SK-N-SH (cell line): ENCODE measurements at regions not wholly inside any gene's neighbourhood (a gene's known extent, or its start where the extent isn't known, plus 50 kb on each side); places are given as distances from the start of the nearest gene placed in this dataset.

Source experiments
- EP300 ChIP-seq, 2 experiments: IDR thresholded peaks; 2 replicates each; pipeline versions ENCODE4 v1.4.0 to v1.6.1; 2012; ENCODE audit warnings: borderline replicate concordance in 1 of 2, low read depth in 1 of 2, low read length in 1 of 2
- JUND ChIP-seq: IDR thresholded peaks from 2 replicates; pipeline ENCODE4 v1.4.0; 2012
- POLR2AphosphoS5 ChIP-seq: IDR thresholded peaks from 2 replicates; pipeline ENCODE4 v1.6.1; 2012; ENCODE audit warnings: low read depth, low read length
- TF ChIP-seq, protein P1 (sequence below): fragments of 200-600 bp; sonication (generic); IDR thresholded peaks from 2 replicates; pipeline ENCODE4 v1.6.1; 2017; ENCODE audit warnings: antibody characterized with exemption, mild to moderate bottlenecking, moderate library complexity

DNA sequence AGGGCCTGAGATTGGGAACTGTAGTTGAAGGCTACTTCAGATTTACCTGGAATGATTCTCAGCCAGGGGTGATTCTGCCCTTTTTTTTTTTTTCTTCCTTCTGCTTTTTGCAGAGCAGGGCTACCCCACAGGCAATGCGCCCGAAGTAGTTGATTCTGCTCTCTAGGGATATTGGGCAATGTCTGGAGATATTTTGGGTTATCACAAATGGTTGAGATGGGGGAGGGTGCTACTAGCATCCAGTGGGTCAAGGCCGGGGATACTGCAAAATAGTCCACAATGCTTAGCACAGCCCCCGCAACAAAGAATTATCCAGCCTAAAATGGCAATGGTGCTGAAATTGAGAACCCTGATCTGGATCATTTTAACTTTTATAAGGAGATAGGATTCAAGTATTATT, 71.2 kb upstream of the ZMYND8 start:
- no peak for TF ChIP-seq POLR2AphosphoS5
- TF ChIP-seq EP300 (IDR thresholded peaks at IDR 0.05; ENCODE audit: borderline replicate concordance in 1 of 2, low read depth in 1 of 2, low read length in 1 of 2): no peak
- TF ChIP-seq JUND: no peak
- TF ChIP-seq, protein P1, sequence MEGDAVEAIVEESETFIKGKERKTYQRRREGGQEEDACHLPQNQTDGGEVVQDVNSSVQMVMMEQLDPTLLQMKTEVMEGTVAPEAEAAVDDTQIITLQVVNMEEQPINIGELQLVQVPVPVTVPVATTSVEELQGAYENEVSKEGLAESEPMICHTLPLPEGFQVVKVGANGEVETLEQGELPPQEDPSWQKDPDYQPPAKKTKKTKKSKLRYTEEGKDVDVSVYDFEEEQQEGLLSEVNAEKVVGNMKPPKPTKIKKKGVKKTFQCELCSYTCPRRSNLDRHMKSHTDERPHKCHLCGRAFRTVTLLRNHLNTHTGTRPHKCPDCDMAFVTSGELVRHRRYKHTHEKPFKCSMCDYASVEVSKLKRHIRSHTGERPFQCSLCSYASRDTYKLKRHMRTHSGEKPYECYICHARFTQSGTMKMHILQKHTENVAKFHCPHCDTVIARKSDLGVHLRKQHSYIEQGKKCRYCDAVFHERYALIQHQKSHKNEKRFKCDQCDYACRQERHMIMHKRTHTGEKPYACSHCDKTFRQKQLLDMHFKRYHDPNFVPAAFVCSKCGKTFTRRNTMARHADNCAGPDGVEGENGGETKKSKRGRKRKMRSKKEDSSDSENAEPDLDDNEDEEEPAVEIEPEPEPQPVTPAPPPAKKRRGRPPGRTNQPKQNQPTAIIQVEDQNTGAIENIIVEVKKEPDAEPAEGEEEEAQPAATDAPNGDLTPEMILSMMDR: no peak
